SK-N-MC (cell line): ENCODE measurements at regions not wholly inside any gene's neighbourhood (a gene's known extent, or its start where the extent isn't known, plus 50 kb on each side); places are given as distances from the start of the nearest gene placed in this dataset.

Source experiments
- EZH2 ChIP-seq: fragments of 200-600 bp; sonication (generic); IDR thresholded peaks from one replicate; pipeline ENCODE4 v1.6.1; 2017; ENCODE audit warnings: antibody characterized with exemption
- FOXP2 ChIP-seq: optimal IDR thresholded peaks from 2 replicates; pipeline ENCODE3; 2011; ENCODE audit warnings: mild to moderate bottlenecking, moderate library complexity; ENCODE audit not compliant: insufficient read depth; ENCODE audit errors: extremely low read length, control extremely low read depth
- POLR2AphosphoS5 ChIP-seq: IDR thresholded peaks from 2 replicates; pipeline ENCODE4 v1.6.1; 2012; ENCODE audit warnings: mild to moderate bottlenecking, low read depth, low read length, borderline replicate concordance

GRCh38 chr6:102746941-102747340 is 1353.4 kb downstream of the GRIK2 start:
- TF ChIP-seq POLR2AphosphoS5 (no peak), EZH2 (no peak), FOXP2 (no peak)
